Mesenchymal stem cell (in vitro differentiated cells and primary cell): ENCODE measurements at regions not wholly inside any gene's neighbourhood (a gene's known extent, or its start where the extent isn't known, plus 50 kb on each side); places are given as distances from the start of the nearest gene placed in this dataset.

ENCODE experiments used
- DNase-seq: peaks from one replicate; pipeline ENCODE4 v3.0.0-alpha.2; 2013
- H2AFZ ChIP-seq: one replicate; pipeline ENCODE4 v1.6.1; 2013; ENCODE audit warnings: low read depth, mild to moderate bottlenecking, control low read depth, inconsistent platforms, low read length, moderate library complexity
- H2AK5ac ChIP-seq: 2 replicates; pipeline ENCODE4 v1.6.1; 2013; ENCODE audit warnings: low read length, moderate library complexity, mild to moderate bottlenecking, inconsistent platforms; ENCODE audit not compliant: severe bottlenecking
- H2BK120ac ChIP-seq: one replicate; pipeline ENCODE4 v1.6.1; 2013; ENCODE audit warnings: low read depth, mild to moderate bottlenecking, inconsistent platforms, low read length, moderate library complexity
- H2BK12ac ChIP-seq, 2 experiments: one replicate each; pipeline ENCODE4 v1.6.1; 2013; ENCODE audit warnings: inconsistent platforms in 2 of 2, low read length in 2 of 2, mild to moderate bottlenecking in 2 of 2, moderate library complexity in 2 of 2, control low read depth in 1 of 2
- H2BK15ac ChIP-seq: one replicate; pipeline ENCODE4 v1.6.1; 2013; ENCODE audit warnings: mild to moderate bottlenecking, low read depth, inconsistent platforms; ENCODE audit not compliant: poor library complexity, severe bottlenecking
- H2BK5ac ChIP-seq: 2 replicates; pipeline ENCODE4 v1.6.1; 2013; ENCODE audit warnings: low read depth, mild to moderate bottlenecking, low read length, control low read depth, inconsistent platforms; ENCODE audit not compliant: poor library complexity, severe bottlenecking
- H3K14ac ChIP-seq, 2 experiments: one replicate each; pipeline ENCODE4 v1.6.1; 2013; ENCODE audit warnings: inconsistent platforms in 2 of 2, low read length in 2 of 2, control low read depth in 1 of 2, mild to moderate bottlenecking in 1 of 2, moderate library complexity in 1 of 2
- H3K18ac ChIP-seq, 2 experiments: one replicate each; pipeline ENCODE4 v1.6.1; 2013; ENCODE audit warnings: inconsistent platforms in 2 of 2, low read length in 2 of 2, control low read depth in 1 of 2, low read depth in 1 of 2, mild to moderate bottlenecking in 1 of 2
- H3K23ac ChIP-seq, 2 experiments: one replicate each; pipeline ENCODE4 v1.6.1; 2013; ENCODE audit warnings: inconsistent platforms in 2 of 2, low read length in 2 of 2, mild to moderate bottlenecking in 2 of 2, moderate library complexity in 2 of 2, control low read depth in 1 of 2
- H3K27ac ChIP-seq: 2 replicates; pipeline ENCODE4 v1.5.1; 2013; ENCODE audit warnings: mild to moderate bottlenecking, moderate library complexity, low read length, control low read depth, inconsistent platforms; ENCODE audit not compliant: poor library complexity, severe bottlenecking
- H3K27me3 ChIP-seq, 2 experiments: 2 replicates each; pipeline versions ENCODE4 v1.6.1 to v1.7.0; 2013; ENCODE audit warnings: low read length in 2 of 2, mild to moderate bottlenecking in 2 of 2, moderate library complexity in 2 of 2, control low read depth in 1 of 2, inconsistent platforms in 1 of 2; ENCODE audit not compliant: control insufficient read depth in 1 of 2, insufficient read depth in 1 of 2
- H3K36me3 ChIP-seq, 2 experiments: 2 replicates each; pipeline versions ENCODE4 v1.6.1 to v1.7.0; 2013; ENCODE audit warnings: low read length in 2 of 2, control low read depth in 1 of 2, inconsistent platforms in 1 of 2, low read depth in 1 of 2, mild to moderate bottlenecking in 1 of 2; ENCODE audit not compliant: insufficient read depth in 2 of 2, control insufficient read depth in 1 of 2
- H3K4ac ChIP-seq, 2 experiments: one replicate each; pipeline ENCODE4 v1.6.1; 2013; ENCODE audit warnings: inconsistent platforms in 2 of 2, low read length in 2 of 2, mild to moderate bottlenecking in 2 of 2, moderate library complexity in 2 of 2, control low read depth in 1 of 2, low read depth in 1 of 2
- H3K4me1 ChIP-seq: 2 replicates; pipeline ENCODE4 v1.6.1; 2013; ENCODE audit warnings: low read depth, low read length, control low read depth; ENCODE audit not compliant: control insufficient read depth, insufficient read depth
- H3K4me2 ChIP-seq: 2 replicates; pipeline ENCODE4 v1.6.1; 2013; ENCODE audit warnings: low read length, mild to moderate bottlenecking, inconsistent platforms; ENCODE audit not compliant: poor library complexity, severe bottlenecking
- H3K4me3 ChIP-seq, 2 experiments: 2 replicates each; pipeline versions ENCODE4 v1.5.1 to v1.7.0; 2013; ENCODE audit warnings: low read length in 2 of 2, mild to moderate bottlenecking in 2 of 2, control low read depth in 1 of 2, low read depth in 1 of 2; ENCODE audit not compliant: insufficient read depth in 1 of 2
- H3K79me1 ChIP-seq: replicated peaks from 2 replicates; pipeline ENCODE4 v1.6.1; 2013; ENCODE audit warnings: mild to moderate bottlenecking, control low read depth, low read length, inconsistent platforms; ENCODE audit not compliant: poor library complexity, severe bottlenecking
- H3K9ac ChIP-seq: 2 replicates; pipeline ENCODE4 v1.7.0; 2013; ENCODE audit warnings: mild to moderate bottlenecking, low read length, moderate library complexity
- H3K9me3 ChIP-seq: 2 replicates; pipeline ENCODE4 v1.7.0; 2013; ENCODE audit warnings: mild to moderate bottlenecking, low read length; ENCODE audit not compliant: control insufficient read depth
- H4K8ac ChIP-seq: one replicate; pipeline ENCODE4 v1.6.1; 2013; ENCODE audit warnings: inconsistent platforms, mild to moderate bottlenecking, low read length, moderate library complexity
- H4K91ac ChIP-seq: one replicate; pipeline ENCODE4 v1.6.1; 2013; ENCODE audit warnings: mild to moderate bottlenecking, low read length, inconsistent platforms
- WGBS: methylation state at CpG from one replicate; pipeline ENCODE4 v1.1.7; 2013; ENCODE audit warnings: mixed read lengths; 5-methylcytosine and 5-hydroxymethylcytosine counted together

DNA sequence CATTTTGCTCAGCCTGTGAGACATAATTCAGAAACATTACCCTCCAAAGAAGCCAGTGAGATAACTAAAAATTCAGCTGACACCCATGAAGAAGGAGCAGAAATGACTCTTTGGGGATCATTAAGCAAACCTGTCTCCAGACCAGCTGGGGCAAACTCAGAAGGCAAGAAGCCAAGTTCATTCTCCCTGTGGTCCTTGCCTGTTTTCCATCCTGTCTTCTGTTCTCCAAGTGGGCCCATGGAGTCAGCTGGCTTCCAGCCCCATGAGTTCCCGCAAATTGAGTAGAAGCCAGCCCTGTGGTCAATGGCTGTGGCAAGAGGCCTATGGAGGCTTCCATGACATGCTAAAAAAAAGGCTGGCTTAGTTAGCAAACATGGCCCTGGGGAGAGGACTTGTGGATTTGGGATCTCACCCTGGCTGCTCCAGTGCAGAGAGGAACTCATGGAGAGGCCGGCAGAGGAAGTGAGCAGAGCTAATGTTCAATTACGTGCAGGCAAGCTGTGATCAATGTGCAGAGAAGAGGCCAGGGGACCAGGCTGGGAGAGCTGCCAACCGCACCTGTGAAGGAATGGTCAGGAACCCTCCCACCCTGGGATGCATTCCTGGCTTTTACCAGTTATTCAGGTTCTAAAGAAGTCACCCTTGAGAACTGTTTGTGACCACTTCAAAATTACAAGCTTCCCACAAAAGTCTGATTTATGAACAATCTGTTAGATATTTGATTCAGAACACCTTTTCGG, 229.1 kb downstream of the TSHZ3 start:
- Histone ChIP-seq H3K4ac (peak overlapping the region in 1 of 2 experiments; percentile 82), H3K4me1 (peaks cover 9% of the 10 kb centered on the region), H3K23ac (no peak overlapping the region), H3K4me2 (no peak overlapping the region), H2BK5ac (no peak overlapping the region), H2BK15ac (no peak overlapping the region), H3K79me1 (no peaks in the 10 kb centered on the region), H3K27me3 (no peaks in the 10 kb centered on the region), H3K36me3 (peaks cover 0 to 29% of the 10 kb centered on the region in 2 experiments), H4K91ac (peak overlapping the region; percentile 78), H2BK120ac (peak overlapping the region; percentile 71), H3K9me3 (no peaks in the 10 kb centered on the region), H3K18ac (peak overlapping the region; percentile 68 to 81), H3K4me3 (no peak overlapping the region), H3K14ac (no peak overlapping the region), H2BK12ac (peak overlapping the region; percentile 50 to 84), H3K27ac (no peak overlapping the region), H4K8ac (peak overlapping the region; percentile 47), H2AFZ (no peak overlapping the region), H2AK5ac (peak overlapping the region; percentile 47), H3K9ac (no peak overlapping the region)
- no peak for DNase-seq
- WGBS = 97% methylated on average over 5 of the region's 5 CpGs

DNA sequence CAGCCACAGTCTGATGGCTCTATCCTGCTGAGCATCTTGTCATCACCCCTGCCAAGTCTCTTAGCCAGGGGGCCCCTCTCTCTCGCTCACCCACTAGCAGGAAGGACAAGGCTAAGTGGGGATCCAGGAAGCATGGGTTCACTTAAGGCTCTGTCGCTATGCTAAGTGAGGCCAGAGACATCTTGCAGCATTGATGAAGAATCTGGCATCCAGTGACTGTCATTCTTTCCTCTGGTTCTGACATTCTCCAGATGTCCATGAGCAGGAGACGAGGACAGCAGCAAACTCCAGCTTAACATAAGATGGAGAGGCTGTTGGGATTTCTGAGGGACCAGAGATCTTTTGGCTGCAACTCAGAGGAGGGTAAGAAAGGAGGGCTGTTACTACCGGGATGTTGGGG, 230.2 kb downstream of the TSHZ3 start:
- peaks cover 0 to 23% of the 10 kb centered on the region in 2 experiments for H3K36me3 ChIP-seq
- H2BK5ac ChIP-seq = no peak overlapping the region
- no peak overlapping the region for H2BK120ac ChIP-seq
- no peak overlapping the region for H3K14ac ChIP-seq
- H3K27me3 ChIP-seq = no peaks in the 10 kb centered on the region
- peak overlapping the region in 1 of 2 experiments; percentile 32 for H3K4ac ChIP-seq
- H3K79me1 ChIP-seq = no peaks in the 10 kb centered on the region
- H2AK5ac ChIP-seq = no peak overlapping the region
- peak; percentile 87 for DNase-seq
- 29% methylated on average over 4 of the region's 4 CpGs for WGBS
- H3K18ac ChIP-seq = no peak overlapping the region
- H3K4me1 ChIP-seq = peaks cover 11% of the 10 kb centered on the region
- H3K27ac ChIP-seq = no peak overlapping the region
- H2BK12ac ChIP-seq = no peak overlapping the region
- no peaks in the 10 kb centered on the region for H3K9me3 ChIP-seq
- H3K23ac ChIP-seq = no peak overlapping the region
- H2BK15ac ChIP-seq = no peak overlapping the region
- H4K91ac ChIP-seq = no peak overlapping the region
- no peak overlapping the region for H3K4me2 ChIP-seq
- no peak overlapping the region for H3K9ac ChIP-seq
- no peak overlapping the region for H2AFZ ChIP-seq
- no peak overlapping the region for H3K4me3 ChIP-seq
- H4K8ac ChIP-seq = no peak overlapping the region

DNA sequence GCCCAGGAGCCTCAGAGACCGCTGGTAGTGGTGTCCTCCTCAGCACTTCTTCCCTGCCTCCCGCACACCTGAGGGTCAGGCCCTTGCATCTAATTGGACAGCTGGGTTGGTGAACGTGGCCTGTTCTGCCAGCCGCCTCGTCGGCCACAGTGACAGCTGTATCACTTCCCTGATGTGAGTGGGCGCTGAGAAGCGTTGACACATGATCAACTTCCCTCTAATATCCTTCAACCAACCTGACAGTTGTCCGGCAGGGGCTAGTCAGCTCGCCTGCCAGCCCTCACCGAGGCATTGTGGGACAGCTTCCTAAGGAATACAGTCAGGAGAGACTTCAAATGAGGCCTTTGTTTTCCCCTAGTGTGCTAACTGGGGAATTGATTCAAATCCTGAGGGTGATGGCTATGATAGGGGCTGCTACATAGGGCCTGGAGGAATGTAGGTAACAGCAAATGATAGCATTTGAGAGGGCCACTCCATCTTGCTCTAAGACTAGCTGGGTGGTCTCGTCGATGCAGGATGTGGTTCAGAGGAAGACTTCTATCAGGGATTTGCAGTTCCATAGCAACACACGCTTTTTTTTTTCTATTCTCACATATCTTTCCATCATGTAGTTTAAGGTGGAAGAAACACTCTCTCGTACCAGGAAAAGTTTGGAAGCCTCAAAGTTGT, 230.8 kb downstream of the TSHZ3 start:
- H3K4me3 ChIP-seq = no peak overlapping the region
- peak overlapping the region; percentile 98 to 100 for H2BK12ac ChIP-seq

DNA sequence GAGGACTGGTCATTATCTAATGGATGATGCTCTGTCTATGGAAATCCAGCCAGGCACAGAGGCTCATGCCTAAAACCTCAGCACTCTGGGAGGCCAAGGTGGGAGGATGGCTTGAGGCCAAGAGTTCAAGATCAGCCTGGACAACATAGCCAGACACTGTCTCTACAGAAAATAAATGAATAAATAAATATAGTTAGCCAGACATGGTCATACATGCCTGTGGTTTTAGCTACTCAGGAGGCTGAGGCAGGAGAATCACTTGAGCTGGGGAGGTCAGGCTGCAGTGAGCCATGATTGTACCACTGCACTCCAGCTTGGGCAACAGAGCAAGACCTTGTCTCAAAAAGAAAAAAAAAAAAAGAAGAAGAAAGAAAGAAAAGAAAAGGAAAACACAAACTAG, 234.7 kb downstream of the TSHZ3 start:
- Histone ChIP-seq H4K8ac (no peak overlapping the region), H2BK5ac (no peak overlapping the region), H3K4me1 (peaks cover 12% of the 10 kb centered on the region), H3K9me3 (no peaks in the 10 kb centered on the region), H3K36me3 (peaks cover 0 to 3% of the 10 kb centered on the region in 2 experiments), H3K23ac (no peak overlapping the region), H3K4me2 (no peak overlapping the region), H2BK120ac (peak overlapping the region; percentile 58), H3K27me3 (peaks cover 0 to under 1% of the 10 kb centered on the region in 2 experiments), H3K9ac (no peak overlapping the region), H3K79me1 (no peaks in the 10 kb centered on the region), H3K27ac (peak overlapping the region; percentile 43), H4K91ac (peak overlapping the region; percentile 41), H2AK5ac (peak overlapping the region; percentile 84), H3K4me3 (no peak overlapping the region), H2AFZ (no peak overlapping the region), H2BK15ac (no peak overlapping the region), H3K14ac (no peak overlapping the region), H2BK12ac (peak overlapping the region in 1 of 2 experiments; percentile 23), H3K18ac (no peak overlapping the region), H3K4ac (no peak overlapping the region)
- peak; percentile 59 for DNase-seq

More for the DNA sequence above, 230.8 kb downstream of the TSHZ3 start:
- DNase-seq = peak; percentile 16
- Histone ChIP-seq H2AK5ac (peak overlapping the region; percentile 84), H3K18ac (peak overlapping the region; percentile 40 to 92), H3K79me1 (no peaks in the 10 kb centered on the region), H4K8ac (peak overlapping the region; percentile 91), H2AFZ (peak overlapping the region; percentile 3), H2BK15ac (peak overlapping the region; percentile 84), H3K4me2 (no peak overlapping the region), H3K9ac (no peak overlapping the region), H3K27ac (no peak overlapping the region), H3K36me3 (peaks cover 0 to 21% of the 10 kb centered on the region in 2 experiments), H3K23ac (peak overlapping the region in 1 of 2 experiments; percentile 46), H3K4ac (peak overlapping the region; percentile 67 to 95), H4K91ac (peak overlapping the region; percentile 99), H3K9me3 (no peaks in the 10 kb centered on the region), H2BK5ac (no peak overlapping the region), H2BK120ac (peak overlapping the region; percentile 75), H3K4me1 (peaks cover 11% of the 10 kb centered on the region), H3K14ac (peak overlapping the region in 1 of 2 experiments; percentile 38), H3K27me3 (no peaks in the 10 kb centered on the region)
- 76% methylated on average over 13 of the region's 15 CpGs for WGBS
